ENCODE measurements at regions not wholly inside any gene's neighbourhood (a gene's known extent, or its start where the extent isn't known, plus 50 kb on each side); places are given as distances from the start of the nearest gene placed in this dataset.

- H4K20me1 ChIP-seq (ENCODE audit: control insufficient read depth, insufficient read depth, low read length, poor library complexity, severe bottlenecking) = no peaks in the 10 kb centered on the region
- H3K4me3 Mint-ChIP-seq = no peak overlapping the region
- POLR2A ChIA-PET = no interaction called here
These were observed 250.4 kb upstream of the SLC16A7 start for GRCh38 chr12:59345406-59345805.

GRCh38 chr12:59344224-59344623 is 251.6 kb upstream of the SLC16A7 start:
- peaks cover 11% of the 10 kb centered on the region for H3K9me3 Mint-ChIP-seq (ENCODE audit: insufficient read depth)
- DNase-seq (no peak), ATAC-seq (ENCODE audit: low read depth) (no peak)
- Histone ChIP-seq H3K9ac (ENCODE audit: low read length) (no peak overlapping the region), H3K4me1 (ENCODE audit: control insufficient read depth in 2 of 2, insufficient read depth in 2 of 2, low read length in 2 of 2) (no peaks in the 10 kb centered on the region), H3K36me3 (replicated peaks in 1 of 2; ENCODE audit: control extremely low read depth in 1 of 2, control insufficient read depth in 1 of 2, extremely low read depth in 1 of 2, insufficient read depth in 2 of 2, low read length in 1 of 2) (no peaks in the 10 kb centered on the region), H3K27ac (ENCODE audit: low read length in 2 of 2) (no peak overlapping the region), H3K27me3 (replicated peaks in 1 of 4; ENCODE audit: control extremely low read depth in 1 of 4, control insufficient read depth in 3 of 4, insufficient read depth in 4 of 4, low read length in 3 of 4) (no peaks in the 10 kb centered on the region), H2AFZ (ENCODE audit: insufficient read depth, low read depth, low read length, poor library complexity, severe bottlenecking) (no peak overlapping the region), H4K20me1 (ENCODE audit: control insufficient read depth, insufficient read depth, low read length, poor library complexity, severe bottlenecking) (no peaks in the 10 kb centered on the region), H3K4me2 (replicated peaks; ENCODE audit: low read depth, low read length, poor library complexity, severe bottlenecking) (no peak overlapping the region), H3K79me2 (ENCODE audit: control insufficient read depth, insufficient read depth, low read length) (no peaks in the 10 kb centered on the region), H3K4me3 (ENCODE audit: control extremely low read depth in 1 of 5, extremely low read depth in 1 of 5, insufficient read depth in 1 of 5, low read depth in 2 of 5, low read length in 4 of 5) (no peak overlapping the region), H3K9me3 (ENCODE audit: control extremely low read depth in 1 of 3, control insufficient read depth in 2 of 3, insufficient read depth in 1 of 3, low read length in 2 of 3) (peaks cover 0 to 1% (median 0%) of the 10 kb centered on the region in 3 donors)
- no peak overlapping the region for H3K27ac Mint-ChIP-seq
- WGBS (ENCODE audit: insufficient coverage) = no CpG with 5 or more reads among the region's 1 CpG
- H3K4me3 Mint-ChIP-seq = no peak overlapping the region
- POLR2A ChIA-PET = no interaction called here
- no peaks in the 10 kb centered on the region for H3K27me3 Mint-ChIP-seq
- TF ChIP-seq CTCF (IDR thresholded peaks at IDR 0.05) (no peak), EZH2 (IDR thresholded peaks at IDR 0.05; ENCODE audit: borderline replicate concordance, insufficient read depth, low read depth, low read length, poor library complexity, severe bottlenecking) (no peak)
- no peaks in the 10 kb centered on the region for H3K4me1 Mint-ChIP-seq
- intact Hi-C loops (cut with micrococcal nuclease) = no loop called here
- CTCF ChIA-PET = no interaction called here

More at GRCh38 chr12:59345406-59345805, 250.4 kb upstream of the SLC16A7 start:
- ATAC-seq (ENCODE audit: low read depth) (no peak), DNase-seq (no peak)
- H3K9me3 Mint-ChIP-seq (ENCODE audit: insufficient read depth) = peaks cover 11% of the 10 kb centered on the region
- Histone ChIP-seq H3K4me1 (ENCODE audit: control insufficient read depth in 2 of 2, insufficient read depth in 2 of 2, low read length in 2 of 2) (no peaks in the 10 kb centered on the region), H3K36me3 (replicated peaks in 1 of 2; ENCODE audit: control extremely low read depth in 1 of 2, control insufficient read depth in 1 of 2, extremely low read depth in 1 of 2, insufficient read depth in 2 of 2, low read length in 1 of 2) (no peaks in the 10 kb centered on the region), H3K79me2 (ENCODE audit: control insufficient read depth, insufficient read depth, low read length) (no peaks in the 10 kb centered on the region), H2AFZ (ENCODE audit: insufficient read depth, low read depth, low read length, poor library complexity, severe bottlenecking) (no peak overlapping the region), H3K4me2 (replicated peaks; ENCODE audit: low read depth, low read length, poor library complexity, severe bottlenecking) (no peak overlapping the region), H3K27ac (ENCODE audit: low read length in 2 of 2) (no peak overlapping the region), H3K4me3 (ENCODE audit: control extremely low read depth in 1 of 5, extremely low read depth in 1 of 5, insufficient read depth in 1 of 5, low read depth in 2 of 5, low read length in 4 of 5) (no peak overlapping the region), H3K9ac (ENCODE audit: low read length) (no peak overlapping the region), H3K27me3 (replicated peaks in 1 of 4; ENCODE audit: control extremely low read depth in 1 of 4, control insufficient read depth in 3 of 4, insufficient read depth in 4 of 4, low read length in 3 of 4) (no peaks in the 10 kb centered on the region), H3K9me3 (ENCODE audit: control extremely low read depth in 1 of 3, control insufficient read depth in 2 of 3, insufficient read depth in 1 of 3, low read length in 2 of 3) (peaks cover 0 to 1% (median 0%) of the 10 kb centered on the region in 3 donors)
- TF ChIP-seq EZH2 (IDR thresholded peaks at IDR 0.05; ENCODE audit: borderline replicate concordance, insufficient read depth, low read depth, low read length, poor library complexity, severe bottlenecking) (no peak), CTCF (IDR thresholded peaks at IDR 0.05) (no peak)
- CTCF ChIA-PET = no interaction called here
- H3K4me1 Mint-ChIP-seq = no peaks in the 10 kb centered on the region
- H3K27ac Mint-ChIP-seq = no peak overlapping the region
- H3K27me3 Mint-ChIP-seq = no peaks in the 10 kb centered on the region
- no CpG with 5 or more reads among the region's 4 CpGs for WGBS (ENCODE audit: insufficient coverage)
- intact Hi-C loops (cut with micrococcal nuclease) = no loop called here

Measured in B cell (primary cell).